HepG2 (cell line): ENCODE measurements at regions not wholly inside any gene's neighbourhood (a gene's known extent, or its start where the extent isn't known, plus 50 kb on each side); places are given as distances from the start of the nearest gene placed in this dataset.

Experiments
- CBX2 ChIP-seq, 2 experiments: fragments of 200-600 bp in 1 of 2; sonication (generic); formaldehyde crosslinking in 1 of 2; IDR thresholded peaks; 2 replicates each; pipeline versions ENCODE4 v1.7.0 to v1.8.1; 2018 to 2022; ENCODE audit warnings: low read depth in 2 of 2, low read length in 1 of 2, mild to moderate bottlenecking in 1 of 2, missing genetic modification reagents in 1 of 2
- PPARG ChIP-seq: conservative IDR thresholded peaks from 2 replicates; pipeline ENCODE4 v1.6.1; 2016; ENCODE audit warnings: missing biosample characterization, missing genetic modification reagents
- SMARCC2 ChIP-seq: fragments of 450-650 bp; IDR thresholded peaks from 2 replicates; pipeline ENCODE4 v1.6.1; 2017; ENCODE audit warnings: antibody characterized with exemption, mild to moderate bottlenecking
- ZNF577 ChIP-seq: sonication (generic); formaldehyde crosslinking; IDR thresholded peaks from 2 replicates; pipeline ENCODE4 v1.4.0; 2020; ENCODE audit warnings: mild to moderate bottlenecking, low read depth, missing genetic modification reagents, borderline replicate concordance
- TF ChIP-seq, protein P1 (sequence below): sonication (generic); formaldehyde crosslinking; IDR thresholded peaks from 2 replicates; pipeline ENCODE4 v1.4.0; 2020; ENCODE audit warnings: mild to moderate bottlenecking, missing genetic modification reagents
- TF ChIP-seq, protein P2 (sequence below): sonication (generic); formaldehyde crosslinking; IDR thresholded peaks from 2 replicates; pipeline ENCODE4 v1.4.0; 2020; ENCODE audit warnings: missing genetic modification reagents

DNA sequence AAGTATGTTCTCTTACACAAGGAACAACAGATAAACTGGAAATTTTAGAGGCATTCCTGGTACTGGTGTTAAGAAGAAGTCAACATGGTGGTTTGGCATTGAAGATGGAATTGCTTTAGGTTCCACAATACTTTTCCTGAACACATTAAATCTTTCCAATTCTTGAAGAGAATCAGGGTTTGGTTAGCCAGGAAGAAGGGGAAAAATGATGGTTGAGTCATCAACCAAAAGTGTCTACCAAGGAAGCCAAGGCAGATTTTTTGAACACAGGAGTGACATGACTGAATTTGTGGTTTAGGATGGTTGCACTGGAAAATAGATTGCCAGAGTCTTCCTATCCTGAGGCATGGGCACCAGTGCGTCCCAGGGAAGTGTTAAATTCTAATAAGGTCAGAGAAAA, 433.4 kb downstream of the TMEM38B start (continued):
- TF ChIP-seq, protein P1, sequence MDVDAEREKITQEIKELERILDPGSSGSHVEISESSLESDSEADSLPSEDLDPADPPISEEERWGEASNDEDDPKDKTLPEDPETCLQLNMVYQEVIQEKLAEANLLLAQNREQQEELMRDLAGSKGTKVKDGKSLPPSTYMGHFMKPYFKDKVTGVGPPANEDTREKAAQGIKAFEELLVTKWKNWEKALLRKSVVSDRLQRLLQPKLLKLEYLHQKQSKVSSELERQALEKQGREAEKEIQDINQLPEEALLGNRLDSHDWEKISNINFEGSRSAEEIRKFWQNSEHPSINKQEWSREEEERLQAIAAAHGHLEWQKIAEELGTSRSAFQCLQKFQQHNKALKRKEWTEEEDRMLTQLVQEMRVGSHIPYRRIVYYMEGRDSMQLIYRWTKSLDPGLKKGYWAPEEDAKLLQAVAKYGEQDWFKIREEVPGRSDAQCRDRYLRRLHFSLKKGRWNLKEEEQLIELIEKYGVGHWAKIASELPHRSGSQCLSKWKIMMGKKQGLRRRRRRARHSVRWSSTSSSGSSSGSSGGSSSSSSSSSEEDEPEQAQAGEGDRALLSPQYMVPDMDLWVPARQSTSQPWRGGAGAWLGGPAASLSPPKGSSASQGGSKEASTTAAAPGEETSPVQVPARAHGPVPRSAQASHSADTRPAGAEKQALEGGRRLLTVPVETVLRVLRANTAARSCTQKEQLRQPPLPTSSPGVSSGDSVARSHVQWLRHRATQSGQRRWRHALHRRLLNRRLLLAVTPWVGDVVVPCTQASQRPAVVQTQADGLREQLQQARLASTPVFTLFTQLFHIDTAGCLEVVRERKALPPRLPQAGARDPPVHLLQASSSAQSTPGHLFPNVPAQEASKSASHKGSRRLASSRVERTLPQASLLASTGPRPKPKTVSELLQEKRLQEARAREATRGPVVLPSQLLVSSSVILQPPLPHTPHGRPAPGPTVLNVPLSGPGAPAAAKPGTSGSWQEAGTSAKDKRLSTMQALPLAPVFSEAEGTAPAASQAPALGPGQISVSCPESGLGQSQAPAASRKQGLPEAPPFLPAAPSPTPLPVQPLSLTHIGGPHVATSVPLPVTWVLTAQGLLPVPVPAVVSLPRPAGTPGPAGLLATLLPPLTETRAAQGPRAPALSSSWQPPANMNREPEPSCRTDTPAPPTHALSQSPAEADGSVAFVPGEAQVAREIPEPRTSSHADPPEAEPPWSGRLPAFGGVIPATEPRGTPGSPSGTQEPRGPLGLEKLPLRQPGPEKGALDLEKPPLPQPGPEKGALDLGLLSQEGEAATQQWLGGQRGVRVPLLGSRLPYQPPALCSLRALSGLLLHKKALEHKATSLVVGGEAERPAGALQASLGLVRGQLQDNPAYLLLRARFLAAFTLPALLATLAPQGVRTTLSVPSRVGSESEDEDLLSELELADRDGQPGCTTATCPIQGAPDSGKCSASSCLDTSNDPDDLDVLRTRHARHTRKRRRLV: no peak
- no peak for TF ChIP-seq PPARG (CRISPR knock-in tag)
- TF ChIP-seq ZNF577 (CRISPR knock-in tag): no peak
- TF ChIP-seq CBX2 (IDR thresholded peaks at IDR 0.05; ENCODE audit: low read depth, low read length): no peak
- no peak for TF ChIP-seq CBX2 (CRISPR knock-in tag; IDR thresholded peaks at IDR 0.05; ENCODE audit: low read depth)
- TF ChIP-seq SMARCC2: no peak
- TF ChIP-seq, protein P2, sequence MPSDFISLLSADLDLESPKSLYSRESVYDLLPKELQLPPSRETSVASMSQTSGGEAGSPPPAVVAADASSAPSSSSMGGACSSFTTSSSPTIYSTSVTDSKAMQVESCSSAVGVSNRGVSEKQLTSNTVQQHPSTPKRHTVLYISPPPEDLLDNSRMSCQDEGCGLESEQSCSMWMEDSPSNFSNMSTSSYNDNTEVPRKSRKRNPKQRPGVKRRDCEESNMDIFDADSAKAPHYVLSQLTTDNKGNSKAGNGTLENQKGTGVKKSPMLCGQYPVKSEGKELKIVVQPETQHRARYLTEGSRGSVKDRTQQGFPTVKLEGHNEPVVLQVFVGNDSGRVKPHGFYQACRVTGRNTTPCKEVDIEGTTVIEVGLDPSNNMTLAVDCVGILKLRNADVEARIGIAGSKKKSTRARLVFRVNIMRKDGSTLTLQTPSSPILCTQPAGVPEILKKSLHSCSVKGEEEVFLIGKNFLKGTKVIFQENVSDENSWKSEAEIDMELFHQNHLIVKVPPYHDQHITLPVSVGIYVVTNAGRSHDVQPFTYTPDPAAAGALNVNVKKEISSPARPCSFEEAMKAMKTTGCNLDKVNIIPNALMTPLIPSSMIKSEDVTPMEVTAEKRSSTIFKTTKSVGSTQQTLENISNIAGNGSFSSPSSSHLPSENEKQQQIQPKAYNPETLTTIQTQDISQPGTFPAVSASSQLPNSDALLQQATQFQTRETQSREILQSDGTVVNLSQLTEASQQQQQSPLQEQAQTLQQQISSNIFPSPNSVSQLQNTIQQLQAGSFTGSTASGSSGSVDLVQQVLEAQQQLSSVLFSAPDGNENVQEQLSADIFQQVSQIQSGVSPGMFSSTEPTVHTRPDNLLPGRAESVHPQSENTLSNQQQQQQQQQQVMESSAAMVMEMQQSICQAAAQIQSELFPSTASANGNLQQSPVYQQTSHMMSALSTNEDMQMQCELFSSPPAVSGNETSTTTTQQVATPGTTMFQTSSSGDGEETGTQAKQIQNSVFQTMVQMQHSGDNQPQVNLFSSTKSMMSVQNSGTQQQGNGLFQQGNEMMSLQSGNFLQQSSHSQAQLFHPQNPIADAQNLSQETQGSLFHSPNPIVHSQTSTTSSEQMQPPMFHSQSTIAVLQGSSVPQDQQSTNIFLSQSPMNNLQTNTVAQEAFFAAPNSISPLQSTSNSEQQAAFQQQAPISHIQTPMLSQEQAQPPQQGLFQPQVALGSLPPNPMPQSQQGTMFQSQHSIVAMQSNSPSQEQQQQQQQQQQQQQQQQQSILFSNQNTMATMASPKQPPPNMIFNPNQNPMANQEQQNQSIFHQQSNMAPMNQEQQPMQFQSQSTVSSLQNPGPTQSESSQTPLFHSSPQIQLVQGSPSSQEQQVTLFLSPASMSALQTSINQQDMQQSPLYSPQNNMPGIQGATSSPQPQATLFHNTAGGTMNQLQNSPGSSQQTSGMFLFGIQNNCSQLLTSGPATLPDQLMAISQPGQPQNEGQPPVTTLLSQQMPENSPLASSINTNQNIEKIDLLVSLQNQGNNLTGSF (CRISPR knock-in tag): no peak
